PC-3 (cell line): ENCODE measurements at regions not wholly inside any gene's neighbourhood (a gene's known extent, or its start where the extent isn't known, plus 50 kb on each side); places are given as distances from the start of the nearest gene placed in this dataset.
A peak's percentile ranks its signal among the peaks of the same experiment; 100 is the strongest.

Experiments used
- ATAC-seq: fragments of 200-7000 bp; cut with Tn5 transposase; 2 replicates; pipeline ENCODE4 v1.9.1; 2020; ENCODE audit warnings: mild to moderate bottlenecking, moderate library complexity
- BruUV-seq: library from RNA; stranded (reverse); fragments of 400-500 nt; replicated peaks from 2 replicates; lab custom pipeline; 2021; lab: Mats Ljungman, UMichigan
- CTCF ChIA-PET: fragments of 300-600 bp; sonication (Branson Sonifier 250); formaldehyde crosslinking; loops from one replicate; lab custom pipeline; 2022; ENCODE audit warnings: antibody characterized with exemption; lab: Charles Lee
- POLR2A ChIA-PET: fragments of 300-600 bp; sonication (Branson Sonifier 250); formaldehyde crosslinking; loops from one replicate; lab custom pipeline; 2022; ENCODE audit warnings: antibody characterized with exemption; ENCODE audit not compliant: unreplicated experiment; lab: Charles Lee
- DNase-seq: peaks from one replicate; pipeline ENCODE4 v3.0.0-alpha.2; 2015
- H2AFZ ChIP-seq: fragments of 300-600 bp; sonication (generic); 2 replicates; pipeline ENCODE4 v1.6.0; 2016; ENCODE audit warnings: antibody characterized with exemption, low read length
- H3F3A ChIP-seq: fragments of 300-600 bp; sonication (generic); one replicate; pipeline ENCODE4 v1.6.0; 2017; ENCODE audit warnings: antibody characterized with exemption, low read length, control low read depth, mild to moderate bottlenecking; ENCODE audit not compliant: unreplicated experiment
- H3K27ac ChIP-seq: fragments of 300-600 bp; sonication (generic); 2 replicates; pipeline ENCODE4 v1.5.1; 2016; ENCODE audit warnings: mild to moderate bottlenecking, low read length
- H3K27me3 ChIP-seq: fragments of 300-600 bp; sonication (generic); 2 replicates; pipeline ENCODE4 v1.6.1; 2016; ENCODE audit warnings: low read length, mixed read lengths
- H3K36me3 ChIP-seq: fragments of 300-600 bp; sonication (generic); 2 replicates; pipeline ENCODE4 v1.6.1; 2016; ENCODE audit warnings: low read depth, mixed run types, low read length, mixed read lengths
- H3K4me1 ChIP-seq: fragments of 300-600 bp; sonication (generic); 2 replicates; pipeline ENCODE4 v1.5.1; 2016; ENCODE audit warnings: low read length; ENCODE audit not compliant: insufficient read depth
- H3K4me2 ChIP-seq: fragments of 300-600 bp; sonication (generic); 2 replicates; pipeline ENCODE4 v1.6.0; 2016; ENCODE audit warnings: low read length
- H3K4me3 ChIP-seq: fragments of 300-600 bp; sonication (generic); 2 replicates; pipeline ENCODE4 v1.5.1; 2016; ENCODE audit warnings: mild to moderate bottlenecking, low read length, mixed read lengths
- H3K79me2 ChIP-seq: fragments of 300-600 bp; sonication (generic); 2 replicates; pipeline ENCODE4 v1.6.1; 2017; ENCODE audit warnings: low read length, mixed read lengths
- H3K9ac ChIP-seq: fragments of 300-600 bp; sonication (generic); 2 replicates; pipeline ENCODE4 v1.6.0; 2016; ENCODE audit warnings: mild to moderate bottlenecking, low read length
- H3K9me2 ChIP-seq: fragments of 300-600 bp; sonication (generic); replicated peaks from 2 replicates; pipeline ENCODE4 v1.6.1; 2016; ENCODE audit warnings: mixed run types, low read length, mixed read lengths
- H3K9me3 ChIP-seq: fragments of 300-600 bp; sonication (generic); 2 replicates; pipeline ENCODE4 v1.6.1; 2016; ENCODE audit warnings: low read length, mixed read lengths
- H4K20me1 ChIP-seq: fragments of 300-600 bp; sonication (generic); 2 replicates; pipeline ENCODE4 v1.6.1; 2016; ENCODE audit warnings: low read length, mixed read lengths
- EZH2 ChIP-seq: fragments of 300-600 bp; sonication (generic); IDR thresholded peaks from one replicate; pipeline ENCODE4 v1.6.1; 2017; ENCODE audit warnings: antibody characterized with exemption, mild to moderate bottlenecking, low read length; ENCODE audit not compliant: unreplicated experiment
- EZH2phosphoT487 ChIP-seq: fragments of 300-600 bp; sonication (generic); IDR thresholded peaks from 2 replicates; pipeline ENCODE4 v1.6.1; 2018; ENCODE audit warnings: mild to moderate bottlenecking, antibody characterized with exemption, low read length, borderline replicate concordance
- intact Hi-C: fragments of 100-400 bp; cut with micrococcal nuclease; formaldehyde crosslinking; loops from 2 replicates; pipeline ENCODE4 v1.9.0; 2023
- TF ChIP-seq, protein P1 (sequence below): fragments of 300-600 bp; sonication (generic); conservative IDR thresholded peaks from 2 replicates; pipeline ENCODE4 v1.5.1; 2017; ENCODE audit warnings: antibody characterized with exemption, low read depth, mild to moderate bottlenecking, low read length

DNA sequence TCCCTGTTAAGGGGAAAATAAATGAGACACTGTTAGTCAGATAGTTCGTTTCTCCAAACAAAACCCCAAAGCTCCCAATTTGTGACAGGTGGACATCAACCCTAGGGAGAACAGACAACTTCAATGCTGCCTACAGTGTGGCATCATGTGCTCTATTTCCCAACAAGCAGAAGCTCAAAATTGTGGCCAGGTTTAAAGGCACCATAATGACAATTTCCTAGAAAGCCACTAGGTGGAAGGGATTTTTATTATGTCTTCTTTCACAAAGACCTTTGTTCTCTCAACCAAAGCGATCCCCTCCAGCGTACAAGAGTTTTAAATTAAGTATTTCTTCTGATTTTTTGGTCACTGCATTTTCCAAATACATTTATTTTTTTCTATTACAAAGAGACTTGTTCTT, 88.0 kb upstream of the MBIP start:
- Histone ChIP-seq H4K20me1 (no peaks in the 10 kb centered on the region), H3K27me3 (peaks cover 14% of the 10 kb centered on the region), H3F3A (no peaks in the 10 kb centered on the region), H3K4me3 (no peak overlapping the region), H3K9me3 (no peaks in the 10 kb centered on the region), H3K4me1 (no peaks in the 10 kb centered on the region), H3K36me3 (no peaks in the 10 kb centered on the region), H3K9ac (no peak overlapping the region), H3K4me2 (no peak overlapping the region), H3K27ac (no peak overlapping the region), H2AFZ (no peak overlapping the region), H3K9me2 (no peaks in the 10 kb centered on the region), H3K79me2 (no peaks in the 10 kb centered on the region)
- DNase-seq (peak; percentile 7), ATAC-seq (no peak)
- intact Hi-C loops = no loop called here
- TF ChIP-seq, protein P1, sequence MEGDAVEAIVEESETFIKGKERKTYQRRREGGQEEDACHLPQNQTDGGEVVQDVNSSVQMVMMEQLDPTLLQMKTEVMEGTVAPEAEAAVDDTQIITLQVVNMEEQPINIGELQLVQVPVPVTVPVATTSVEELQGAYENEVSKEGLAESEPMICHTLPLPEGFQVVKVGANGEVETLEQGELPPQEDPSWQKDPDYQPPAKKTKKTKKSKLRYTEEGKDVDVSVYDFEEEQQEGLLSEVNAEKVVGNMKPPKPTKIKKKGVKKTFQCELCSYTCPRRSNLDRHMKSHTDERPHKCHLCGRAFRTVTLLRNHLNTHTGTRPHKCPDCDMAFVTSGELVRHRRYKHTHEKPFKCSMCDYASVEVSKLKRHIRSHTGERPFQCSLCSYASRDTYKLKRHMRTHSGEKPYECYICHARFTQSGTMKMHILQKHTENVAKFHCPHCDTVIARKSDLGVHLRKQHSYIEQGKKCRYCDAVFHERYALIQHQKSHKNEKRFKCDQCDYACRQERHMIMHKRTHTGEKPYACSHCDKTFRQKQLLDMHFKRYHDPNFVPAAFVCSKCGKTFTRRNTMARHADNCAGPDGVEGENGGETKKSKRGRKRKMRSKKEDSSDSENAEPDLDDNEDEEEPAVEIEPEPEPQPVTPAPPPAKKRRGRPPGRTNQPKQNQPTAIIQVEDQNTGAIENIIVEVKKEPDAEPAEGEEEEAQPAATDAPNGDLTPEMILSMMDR = peak; percentile 41
- TF ChIP-seq EZH2 = no peak
- POLR2A ChIA-PET = interaction anchor here (0.6 kb wide), 1 partner anchor 1736 kb away, joined by 3 read pairs; no protein-coding TSS in a partner anchor
- CTCF ChIA-PET = interaction anchor here (0.6 kb wide), 1 partner anchor 14 kb away, joined by 4 read pairs; no protein-coding TSS in a partner anchor
- no TSS peak for BruUV-seq

DNA sequence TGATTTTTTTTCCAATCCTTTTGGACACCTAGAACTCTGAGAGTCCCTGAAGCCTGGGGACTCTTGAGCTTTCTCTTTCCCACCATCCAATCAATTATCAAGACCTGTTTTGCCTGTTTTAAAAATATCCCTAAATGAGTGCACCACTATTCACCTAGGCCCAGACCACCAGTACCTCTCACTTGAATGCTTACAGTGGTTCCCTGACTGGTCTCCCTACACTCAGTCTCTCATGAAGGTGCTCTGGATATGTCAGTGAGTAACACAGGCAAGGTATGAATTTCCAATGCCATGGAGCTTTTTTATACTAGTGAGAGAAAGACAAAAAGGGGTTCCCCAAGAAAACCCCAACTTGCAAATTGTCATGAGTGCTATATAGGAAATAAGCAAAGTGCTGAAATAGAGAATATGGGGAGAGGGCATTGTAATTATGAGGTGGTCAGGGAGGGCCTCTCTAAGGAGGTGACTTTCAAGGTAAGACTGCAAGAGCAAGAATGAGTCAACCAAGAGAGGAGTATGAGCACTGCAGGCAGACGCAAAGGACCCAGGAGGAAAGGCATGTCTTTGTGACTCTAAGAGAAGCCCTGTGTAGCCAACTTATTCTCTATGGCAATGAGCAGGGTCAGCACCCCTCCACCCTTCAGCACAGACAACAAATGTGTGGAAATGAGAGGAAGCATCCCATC, 85.3 kb upstream of the MBIP start:
- Histone ChIP-seq H3K4me2 (no peak overlapping the region), H3K9ac (no peak overlapping the region), H3K4me1 (no peaks in the 10 kb centered on the region), H3K9me2 (no peaks in the 10 kb centered on the region), H3K36me3 (no peaks in the 10 kb centered on the region), H3F3A (no peaks in the 10 kb centered on the region), H3K4me3 (no peak overlapping the region), H4K20me1 (no peaks in the 10 kb centered on the region), H3K27me3 (peaks cover 19% of the 10 kb centered on the region), H3K9me3 (no peaks in the 10 kb centered on the region), H2AFZ (no peak overlapping the region), H3K79me2 (no peaks in the 10 kb centered on the region), H3K27ac (no peak overlapping the region)
- no TSS peak for BruUV-seq
- CTCF ChIA-PET = no interaction called here
- ATAC-seq (no peak), DNase-seq (no peak)
- POLR2A ChIA-PET = no interaction called here
- no peak for TF ChIP-seq EZH2phosphoT487
- TF ChIP-seq, protein P1 = no peak
- intact Hi-C loops = no loop called here

DNA sequence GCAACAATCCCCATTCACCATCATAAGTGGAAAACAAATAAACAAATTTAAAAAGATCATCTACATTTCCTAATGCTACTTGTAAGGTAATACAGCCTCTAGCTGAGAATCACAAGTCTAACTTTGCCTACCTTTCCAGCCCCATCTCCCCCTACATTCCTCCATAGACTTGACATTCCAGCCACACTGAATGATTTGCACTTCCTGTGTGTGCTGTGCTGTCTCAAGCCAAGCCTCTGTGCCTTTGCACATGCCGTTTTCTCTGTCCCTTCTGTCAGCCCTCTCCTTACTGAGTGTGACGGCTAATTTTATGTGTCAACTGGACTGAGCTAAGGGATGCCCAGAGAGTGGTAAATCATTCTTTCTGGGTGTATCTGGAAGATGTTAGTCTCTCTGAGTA, 82.4 kb upstream of the MBIP start:
- Histone ChIP-seq H3K27ac (no peak overlapping the region), H3K9me3 (no peaks in the 10 kb centered on the region), H4K20me1 (no peaks in the 10 kb centered on the region), H3F3A (no peaks in the 10 kb centered on the region), H3K4me3 (no peak overlapping the region), H3K4me2 (no peak overlapping the region), H3K27me3 (peaks cover 22% of the 10 kb centered on the region), H3K79me2 (no peaks in the 10 kb centered on the region), H2AFZ (no peak overlapping the region), H3K9ac (no peak overlapping the region), H3K36me3 (no peaks in the 10 kb centered on the region), H3K4me1 (no peaks in the 10 kb centered on the region), H3K9me2 (no peaks in the 10 kb centered on the region)
- TF ChIP-seq, protein P1 = no peak
- no peak for TF ChIP-seq EZH2
- no peak for TF ChIP-seq EZH2phosphoT487
- no TSS peak for BruUV-seq
- ChIA-PET POLR2A (no interaction called here), CTCF (no interaction called here)
- no peak for DNase-seq
- intact Hi-C loops = no loop called here
- no peak for ATAC-seq
